Natural killer cell treated with Interleukin-12 subunit alpha and Interleukin-12 subunit beta and Interleukin-15 and Interleukin-18, amount 100 ng/mL, for 72 hours (primary cell): ENCODE measurements at regions not wholly inside any gene's neighbourhood (a gene's known extent, or its start where the extent isn't known, plus 50 kb on each side); places are given as distances from the start of the nearest gene placed in this dataset.

Experiments
- ATAC-seq, 2 donors: fragments of 150-1000 bp; cut with Tn5 transposase in 1 of 2; sonication (Bioruptor Pico), chemical (Tn5 transposase) in 1 of 2; 2 replicates each; pipeline ENCODE4 v1.10.0; 2021
- DNase-seq: peaks from one replicate; pipeline ENCODE4 v3.0.0; 2022; ENCODE audit warnings: low spot score
- H3K27ac Mint-ChIP-seq, 2 donors: 1 replicate in 1 of 2; 2 replicates in 1 of 2; pipeline ENCODE4 v1.8.0; 2022; ENCODE audit warnings: mixed read lengths in 2 of 2, mild to moderate bottlenecking in 1 of 2, moderate library complexity in 1 of 2
- H3K27me3 Mint-ChIP-seq, 2 donors: 1 replicate in 1 of 2; 2 replicates in 1 of 2; pipeline ENCODE4 v1.8.0; 2022; ENCODE audit warnings: mixed read lengths in 2 of 2
- H3K36me3 Mint-ChIP-seq: one replicate; pipeline ENCODE4 v1.8.0; 2022; ENCODE audit warnings: mixed read lengths
- H3K4me1 Mint-ChIP-seq, 2 donors: 1 replicate in 1 of 2; 2 replicates in 1 of 2; pipeline ENCODE4 v1.8.0; 2022; ENCODE audit warnings: low read depth in 2 of 2, mixed read lengths in 2 of 2, mild to moderate bottlenecking in 1 of 2
- H3K4me3 Mint-ChIP-seq: one replicate; pipeline ENCODE4 v1.8.0; 2022; ENCODE audit warnings: mixed read lengths
- H3K9me3 Mint-ChIP-seq: 2 replicates; pipeline ENCODE4 v1.8.0; 2022; ENCODE audit warnings: mixed read lengths

GRCh38 chr15:39291690-39292089, 289.2 kb upstream of the THBS1 start:
- H3K4me3 Mint-ChIP-seq, result no peak overlapping the region
- H3K27ac Mint-ChIP-seq, result no peak overlapping the region
- peaks cover 3% of the 10 kb centered on the region for H3K9me3 Mint-ChIP-seq
- no peaks in the 10 kb centered on the region for H3K4me1 Mint-ChIP-seq
- DNase-seq (no peak), ATAC-seq (no peak)
- H3K27me3 Mint-ChIP-seq, result peaks cover 37 to 51% of the 10 kb centered on the region in 2 donors
- peaks cover 8% of the 10 kb centered on the region for H3K36me3 Mint-ChIP-seq

- H3K27me3 Mint-ChIP-seq, result peaks cover 33 to 50% of the 10 kb centered on the region in 2 donors
Observed at GRCh38 chr15:39296955-39297354, 283.9 kb upstream of the THBS1 start.

GRCh38 chr15:39298271-39298962, 282.5 kb upstream of the THBS1 start:
- H3K36me3 Mint-ChIP-seq, result no peaks in the 10 kb centered on the region

More at GRCh38 chr15:39296955-39297354, 283.9 kb upstream of the THBS1 start:
- Mint-ChIP-seq H3K4me3 (no peak overlapping the region), H3K27ac (no peak overlapping the region), H3K36me3 (peaks cover 8% of the 10 kb centered on the region), H3K4me1 (no peaks in the 10 kb centered on the region), H3K9me3 (peaks cover under 1% of the 10 kb centered on the region)
- no peak for DNase-seq
- no peak for ATAC-seq

GRCh38 chr15:39299486-39300267, 281.2 kb upstream of the THBS1 start:
- H3K4me3 Mint-ChIP-seq, result no peak overlapping the region
- no peaks in the 10 kb centered on the region for H3K4me1 Mint-ChIP-seq
- H3K9me3 Mint-ChIP-seq, result no peaks in the 10 kb centered on the region
- DNase-seq, result no peak
- ATAC-seq, result no peak
- H3K27me3 Mint-ChIP-seq, result peaks cover 26 to 40% of the 10 kb centered on the region in 2 donors
- H3K27ac Mint-ChIP-seq, result no peak overlapping the region
- H3K36me3 Mint-ChIP-seq, result no peaks in the 10 kb centered on the region

More at GRCh38 chr15:39298271-39298962, 282.5 kb upstream of the THBS1 start:
- DNase-seq (no peak), ATAC-seq (no peak)
- H3K4me1 Mint-ChIP-seq, result no peaks in the 10 kb centered on the region
- H3K9me3 Mint-ChIP-seq, result no peaks in the 10 kb centered on the region
- H3K27ac Mint-ChIP-seq, result no peak overlapping the region
- peaks cover 27 to 44% of the 10 kb centered on the region in 2 donors for H3K27me3 Mint-ChIP-seq
- H3K4me3 Mint-ChIP-seq, result no peak overlapping the region

- no peak for ATAC-seq
- Mint-ChIP-seq H3K27ac (no peak overlapping the region), H3K27me3 (peaks cover 29 to 45% of the 10 kb centered on the region in 2 donors), H3K9me3 (no peaks in the 10 kb centered on the region), H3K4me3 (no peak overlapping the region), H3K4me1 (no peaks in the 10 kb centered on the region), H3K36me3 (no peaks in the 10 kb centered on the region)
- DNase-seq, result no peak
Observed at GRCh38 chr15:39300451-39301153, 280.3 kb upstream of the THBS1 start.

- H3K27ac Mint-ChIP-seq, result no peak overlapping the region
- DNase-seq, result no peak
- H3K27me3 Mint-ChIP-seq, result peaks cover 30 to 47% of the 10 kb centered on the region in 2 donors
- no peak for ATAC-seq
- no peak overlapping the region for H3K4me3 Mint-ChIP-seq
- no peaks in the 10 kb centered on the region for H3K4me1 Mint-ChIP-seq
- no peaks in the 10 kb centered on the region for H3K36me3 Mint-ChIP-seq
- no peaks in the 10 kb centered on the region for H3K9me3 Mint-ChIP-seq
Observed at GRCh38 chr15:39301589-39301999, 279.3 kb upstream of the THBS1 start.

- Mint-ChIP-seq H3K9me3 (peaks cover 3% of the 10 kb centered on the region), H3K27ac (no peak overlapping the region), H3K27me3 (peaks cover 34 to 58% of the 10 kb centered on the region in 2 donors), H3K4me1 (no peaks in the 10 kb centered on the region), H3K4me3 (no peak overlapping the region), H3K36me3 (no peaks in the 10 kb centered on the region)
- no peak for ATAC-seq
- DNase-seq, result no peak
Observed at GRCh38 chr15:39302936-39303335, 277.9 kb upstream of the THBS1 start.

GRCh38 chr15:39304201-39304841, 276.6 kb upstream of the THBS1 start:
- peaks cover 36 to 68% of the 10 kb centered on the region in 2 donors for H3K27me3 Mint-ChIP-seq
- peaks cover 3% of the 10 kb centered on the region for H3K9me3 Mint-ChIP-seq
- no peak overlapping the region for H3K27ac Mint-ChIP-seq
- H3K36me3 Mint-ChIP-seq, result no peaks in the 10 kb centered on the region
- DNase-seq (no peak), ATAC-seq (no peak)
- H3K4me3 Mint-ChIP-seq, result no peak overlapping the region
- H3K4me1 Mint-ChIP-seq, result no peaks in the 10 kb centered on the region

GRCh38 chr15:39304931-39305728, 275.7 kb upstream of the THBS1 start:
- H3K27me3 Mint-ChIP-seq, result peaks cover 31 to 63% of the 10 kb centered on the region in 2 donors
- H3K27ac Mint-ChIP-seq, result no peak overlapping the region
- H3K4me3 Mint-ChIP-seq, result no peak overlapping the region
- no peak for DNase-seq
- peaks cover 3% of the 10 kb centered on the region for H3K9me3 Mint-ChIP-seq
- no peaks in the 10 kb centered on the region for H3K36me3 Mint-ChIP-seq
- H3K4me1 Mint-ChIP-seq, result no peaks in the 10 kb centered on the region
- ATAC-seq, result no peak

GRCh38 chr15:39310633-39311032, 270.2 kb upstream of the THBS1 start:
- H3K36me3 Mint-ChIP-seq, result no peaks in the 10 kb centered on the region
- peaks cover 13 to 37% of the 10 kb centered on the region in 2 donors for H3K27me3 Mint-ChIP-seq
- ATAC-seq (peak in 1 of 2 donors; percentile 45), DNase-seq (no peak)
- H3K4me3 Mint-ChIP-seq, result no peak overlapping the region
- H3K9me3 Mint-ChIP-seq, result peaks cover 3% of the 10 kb centered on the region
- no peaks in the 10 kb centered on the region for H3K4me1 Mint-ChIP-seq
- no peak overlapping the region for H3K27ac Mint-ChIP-seq

GRCh38 chr15:39312984-39313383, 267.9 kb upstream of the THBS1 start:
- DNase-seq (no peak), ATAC-seq (no peak)
- Mint-ChIP-seq H3K4me3 (no peak overlapping the region), H3K27ac (no peak overlapping the region), H3K9me3 (no peaks in the 10 kb centered on the region), H3K4me1 (no peaks in the 10 kb centered on the region), H3K27me3 (peaks cover 7 to 27% of the 10 kb centered on the region in 2 donors), H3K36me3 (no peaks in the 10 kb centered on the region)

GRCh38 chr15:39313467-39313866, 267.4 kb upstream of the THBS1 start:
- Mint-ChIP-seq H3K27ac (no peak overlapping the region), H3K36me3 (no peaks in the 10 kb centered on the region), H3K27me3 (peaks cover 6 to 27% of the 10 kb centered on the region in 2 donors), H3K9me3 (no peaks in the 10 kb centered on the region), H3K4me1 (no peaks in the 10 kb centered on the region), H3K4me3 (no peak overlapping the region)
- no peak for DNase-seq
- no peak for ATAC-seq

GRCh38 chr15:39313881-39314280, 267.0 kb upstream of the THBS1 start:
- H3K4me1 Mint-ChIP-seq, result no peaks in the 10 kb centered on the region
- peaks cover 7 to 26% of the 10 kb centered on the region in 2 donors for H3K27me3 Mint-ChIP-seq
- no peak overlapping the region for H3K27ac Mint-ChIP-seq
- ATAC-seq (no peak), DNase-seq (no peak)
- no peaks in the 10 kb centered on the region for H3K9me3 Mint-ChIP-seq
- no peaks in the 10 kb centered on the region for H3K36me3 Mint-ChIP-seq
- no peak overlapping the region for H3K4me3 Mint-ChIP-seq
